ENCODE measurements at regions not wholly inside any gene's neighbourhood (a gene's known extent, or its start where the extent isn't known, plus 50 kb on each side); places are given as distances from the start of the nearest gene placed in this dataset.

GRCh38 chr2:9681427-9681817 lies 50.6 kb upstream of the YWHAQ start:
- no peak for DNase-seq

- DNase-seq: no peak
Observed at GRCh38 chr2:9685637-9686036, 54.8 kb upstream of the YWHAQ start.

DNA sequence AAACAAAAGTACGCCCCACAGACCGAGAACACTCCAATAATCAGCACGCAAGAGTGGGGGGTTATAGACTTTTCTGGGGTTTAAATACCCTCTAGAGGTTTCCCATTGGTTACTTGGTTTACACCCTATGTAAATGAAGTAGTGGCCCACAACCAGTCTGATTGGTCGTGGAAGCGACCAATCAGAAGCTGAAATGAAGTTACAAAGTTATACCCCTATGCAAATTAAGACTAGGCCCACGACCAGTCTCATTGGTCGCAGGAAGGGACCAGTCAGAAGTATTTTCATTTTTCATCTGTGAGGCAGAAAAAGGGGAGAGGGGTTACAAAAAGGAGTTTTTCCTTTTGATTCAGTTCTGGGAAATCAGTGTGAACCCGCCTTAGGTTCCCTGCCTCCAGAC lies 55.3 kb upstream of the YWHAQ start:
- DNase-seq: no peak

- DNase-seq: no peak
Observed at GRCh38 chr2:9690252-9690651, 59.5 kb upstream of the YWHAQ start.

GRCh38 chr2:9690716-9691498 lies 60.1 kb upstream of the YWHAQ start:
- DNase-seq: no peak

DNA sequence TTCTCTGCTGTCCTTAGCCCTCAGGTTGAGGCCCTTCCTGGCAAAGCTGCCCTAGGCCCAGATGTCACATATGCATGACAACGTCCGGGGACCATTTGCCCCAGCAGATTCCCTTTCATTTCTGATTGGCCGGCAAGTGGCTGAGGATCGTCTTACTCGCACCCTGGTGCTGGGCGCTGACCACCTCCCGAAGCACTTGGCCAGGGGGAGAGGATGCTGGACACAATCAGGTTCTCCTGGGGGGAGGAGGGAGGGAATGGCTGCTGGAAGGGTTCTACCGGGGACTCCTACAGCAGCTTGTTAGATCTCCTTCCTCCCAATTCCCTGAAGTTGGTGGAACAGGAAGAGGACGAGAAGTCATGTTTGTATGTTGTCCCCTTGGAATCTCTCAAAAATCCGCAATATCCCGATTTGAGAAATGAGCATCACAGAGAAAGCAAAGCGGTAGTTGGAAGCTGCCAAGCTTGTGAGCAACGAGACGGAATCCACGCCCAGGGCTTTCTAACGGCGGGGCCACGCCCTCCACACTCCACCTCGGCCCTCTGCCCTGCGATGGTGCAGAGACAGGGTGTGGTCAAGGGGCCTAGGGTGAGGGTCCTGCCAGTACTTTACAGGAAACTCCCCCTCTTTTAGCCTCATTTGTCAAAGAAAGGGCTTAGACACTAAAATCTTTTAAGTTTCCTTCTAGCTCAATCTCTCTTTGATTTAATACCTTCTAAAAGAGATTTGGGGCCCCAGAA lies 61.8 kb upstream of the YWHAQ start:
- no peak for DNase-seq

DNA sequence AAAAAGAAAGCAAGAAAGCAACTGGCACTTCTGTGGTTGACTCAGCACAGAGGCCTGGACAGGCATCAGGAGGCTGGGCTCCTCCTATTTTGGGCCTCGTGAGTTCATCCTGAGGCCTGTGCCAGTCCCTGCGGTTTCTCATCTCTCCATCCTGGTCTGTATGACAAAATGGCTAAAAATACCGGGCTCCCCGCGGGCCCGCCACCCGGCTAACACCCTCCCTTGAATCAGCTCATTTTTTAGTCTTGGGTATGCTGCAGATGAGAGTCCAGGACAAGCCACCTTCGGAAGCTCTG lies 62.3 kb upstream of the YWHAQ start:
- DNase-seq: no peak

GRCh38 chr2:9693646-9694045 lies 62.8 kb upstream of the YWHAQ start:
- no peak for DNase-seq

- no peak for DNase-seq
Observed at GRCh38 chr2:9694661-9695234, 64.0 kb upstream of the YWHAQ start.

DNA sequence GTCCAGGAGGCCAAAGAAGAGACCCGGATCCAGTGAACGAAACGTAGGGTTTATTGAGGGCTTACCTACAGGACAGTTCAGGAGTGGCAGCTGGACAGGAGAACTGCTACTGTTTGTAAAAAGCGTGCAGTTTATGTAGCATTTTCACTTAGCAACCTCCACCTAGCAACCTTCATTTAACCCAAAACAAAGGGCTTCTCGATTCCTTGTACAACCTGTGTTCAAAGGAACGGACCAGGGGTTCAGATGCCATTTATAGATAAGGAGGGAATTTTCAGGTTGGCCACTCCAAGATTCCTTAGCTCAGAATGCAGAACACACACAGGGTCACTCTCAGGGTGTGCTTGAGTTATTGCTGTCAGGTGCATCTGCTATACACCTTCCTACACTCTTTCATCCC lies 65.1 kb upstream of the YWHAQ start:
- no peak for DNase-seq

DNA sequence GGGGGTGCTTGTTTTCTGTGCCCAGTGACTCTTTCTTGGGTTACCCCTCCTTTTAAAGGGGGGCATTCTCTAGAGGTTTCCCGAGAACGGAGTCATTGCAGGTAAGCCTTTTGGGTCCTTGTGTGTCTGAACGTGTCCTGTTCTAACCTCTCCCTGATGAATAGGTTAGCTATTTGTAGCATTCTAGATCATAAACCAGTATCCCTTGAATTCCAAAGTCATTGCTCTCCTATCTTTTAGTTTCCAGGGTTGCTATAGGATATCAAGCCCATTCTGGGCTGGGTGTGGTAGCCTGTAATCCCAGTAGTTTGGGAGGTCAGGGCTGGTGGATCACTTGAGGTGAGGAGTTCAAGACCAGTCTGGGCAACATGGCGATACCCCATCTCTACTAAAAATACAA lies 65.9 kb upstream of the YWHAQ start:
- no peak for DNase-seq

DNA sequence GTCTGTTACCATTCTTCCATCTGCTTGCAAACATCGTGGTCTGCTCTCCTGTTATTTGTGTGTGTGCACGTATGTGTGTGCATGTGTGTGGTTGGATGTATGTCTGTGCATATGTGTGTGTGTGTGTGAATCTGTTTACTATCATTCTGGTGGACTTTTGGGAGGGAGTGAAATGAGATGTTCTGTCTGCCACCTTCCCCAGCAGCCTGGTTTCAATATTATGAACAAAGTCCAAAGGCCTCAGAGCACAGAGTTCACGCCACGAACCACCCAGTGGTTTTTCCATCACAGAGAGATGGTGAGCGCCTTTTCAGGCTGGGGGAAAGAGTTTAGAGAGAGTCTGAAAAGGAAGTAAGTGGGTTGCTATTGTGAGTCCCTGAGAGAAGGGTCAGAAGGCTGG lies 67.1 kb upstream of the YWHAQ start:
- no peak for DNase-seq

DNA sequence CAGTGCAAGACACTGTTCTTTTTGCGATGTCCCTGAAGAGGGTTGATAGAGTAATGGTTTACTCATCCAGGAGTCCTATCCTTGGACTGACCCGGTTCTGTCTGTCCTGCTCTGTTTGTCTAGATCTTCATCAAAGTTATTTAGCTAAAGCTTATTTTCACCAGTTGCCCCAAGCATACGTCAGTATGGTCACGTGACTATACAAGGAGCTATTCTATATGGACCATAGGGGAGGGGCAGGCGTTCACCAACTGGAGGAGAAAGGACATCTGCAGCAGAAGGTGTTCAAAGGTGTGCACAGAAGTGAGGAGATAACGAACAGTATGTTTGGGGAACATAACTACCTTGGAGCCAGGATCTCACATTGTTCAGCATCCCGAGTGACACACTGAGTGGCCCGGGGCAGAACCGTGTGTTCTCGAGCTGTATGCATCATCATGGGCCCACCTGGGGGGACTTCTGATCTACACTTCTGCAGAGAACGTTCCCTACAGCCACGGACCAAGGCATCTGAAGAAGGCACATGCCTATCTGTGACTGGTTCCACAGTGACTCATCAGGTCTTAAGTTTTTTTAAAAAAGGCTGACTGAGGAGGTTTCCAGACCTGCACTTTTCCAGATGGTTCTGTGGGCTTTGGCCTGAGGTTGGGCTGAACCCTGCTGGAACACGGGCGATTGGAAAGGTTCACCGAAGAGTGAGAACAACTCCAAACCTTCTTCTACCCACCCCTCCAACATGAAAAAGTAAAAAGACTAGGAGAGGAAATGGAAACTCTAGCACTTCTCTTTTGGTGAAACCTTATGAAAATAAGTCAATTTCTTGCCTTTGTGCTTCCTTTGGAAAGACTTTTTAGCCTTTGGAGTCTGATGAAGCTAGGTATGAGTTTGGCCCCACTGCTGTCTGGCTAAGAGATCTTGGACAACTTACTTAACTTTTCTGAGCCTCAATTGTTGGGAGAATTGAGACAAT lies 68.6 kb upstream of the YWHAQ start:
- DNase-seq: no peak

GRCh38 chr2:9700109-9700495 lies 69.3 kb upstream of the YWHAQ start:
- no peak for DNase-seq

GRCh38 chr2:9702604-9703084 lies 71.8 kb upstream of the YWHAQ start:
- DNase-seq: no peak

DNA sequence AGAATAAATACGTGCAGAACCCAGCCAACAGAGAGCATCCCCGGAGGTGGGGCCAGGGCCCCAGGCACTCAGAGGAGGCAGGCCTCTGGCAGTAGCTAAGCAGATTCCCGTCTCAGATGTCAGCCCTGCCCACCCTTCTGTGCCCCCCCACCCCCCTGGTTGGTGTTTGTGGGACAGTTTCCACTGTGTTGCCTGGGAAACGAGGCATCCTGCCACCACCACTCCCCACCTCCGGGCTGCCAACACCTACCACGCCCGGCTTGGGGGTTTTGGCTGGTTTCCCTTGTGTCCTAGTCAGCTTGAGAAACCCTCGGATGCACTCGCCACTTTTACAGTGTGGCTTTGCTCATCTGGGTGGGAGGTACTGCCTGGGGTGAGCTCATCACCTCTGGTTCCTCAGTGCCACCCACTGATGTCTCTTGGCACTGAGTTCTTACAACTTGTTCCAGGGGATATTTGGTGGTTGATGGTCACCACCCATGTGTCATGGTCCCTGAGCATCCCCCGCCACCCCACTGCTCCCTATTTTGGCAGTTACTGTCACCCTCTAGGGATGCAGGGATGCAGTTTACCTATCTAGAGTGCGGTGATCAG lies 72.4 kb upstream of the YWHAQ start:
- DNase-seq: no peak

GRCh38 chr2:9703701-9704221 lies 73.0 kb upstream of the YWHAQ start:
- no peak for DNase-seq

- no peak for DNase-seq
Observed at GRCh38 chr2:9704600-9704999, 73.8 kb upstream of the YWHAQ start.

DNA sequence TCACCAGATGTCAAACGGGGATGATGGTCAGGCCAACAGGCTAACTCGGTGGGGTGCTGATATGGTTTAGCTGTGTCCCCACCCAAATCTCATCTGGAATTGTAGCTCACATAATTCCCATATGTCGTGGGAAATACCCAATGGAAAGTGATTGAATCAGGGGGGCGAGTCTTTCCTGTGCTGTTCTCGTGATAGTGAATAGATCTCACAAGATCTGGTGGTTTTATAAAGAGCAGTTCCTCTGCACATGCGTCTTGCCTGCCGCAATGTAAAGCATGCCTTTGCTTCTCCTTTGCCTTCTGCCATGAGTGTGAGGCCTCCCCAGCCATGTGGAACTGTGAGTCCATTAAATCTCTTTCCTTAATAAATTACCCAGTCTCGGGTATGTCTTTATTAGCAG lies 74.4 kb upstream of the YWHAQ start:
- no peak for DNase-seq

DNA sequence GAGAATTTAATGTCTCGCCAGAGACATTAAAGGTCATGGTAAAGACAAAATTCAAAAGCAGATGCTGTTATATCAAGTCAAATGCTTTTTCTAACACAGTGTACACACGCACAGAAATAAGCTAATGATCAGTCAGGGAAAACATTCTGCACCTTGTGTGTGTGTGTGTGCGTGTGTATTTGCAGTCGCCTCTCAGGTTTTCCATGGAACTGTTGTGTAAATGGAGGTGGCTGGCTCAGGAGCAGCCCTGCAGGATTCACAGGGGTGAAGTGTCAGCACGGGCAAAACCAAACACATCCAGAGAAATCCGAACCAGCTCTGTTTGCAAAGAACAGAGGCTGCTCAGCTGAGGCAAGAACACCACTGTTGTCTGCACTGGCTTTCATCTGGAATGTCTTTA lies 76.2 kb upstream of the YWHAQ start:
- peak; percentile 69 for DNase-seq

GRCh38 chr2:9707611-9708160 lies 76.9 kb upstream of the YWHAQ start:
- DNase-seq: no peak

Data from NCI-H510A treated with DMSO at 0.1 percent for 48 hours (cell line).